K562 (cell line): ENCODE measurements at regions not wholly inside any gene's neighbourhood (a gene's known extent, or its start where the extent isn't known, plus 50 kb on each side); places are given as distances from the start of the nearest gene placed in this dataset.

Source experiments
- CBX3 ChIP-seq, 2 experiments: IDR thresholded peaks; 1 replicate in 1 of 2; 2 replicates in 1 of 2; pipeline ENCODE4 v1.6.1; 2012; ENCODE audit warnings: inconsistent platforms in 2 of 2, low read length in 2 of 2, borderline replicate concordance in 1 of 2, control low read depth in 1 of 2
- CHD1 ChIP-seq: fragments of 200-600 bp; sonication (generic); IDR thresholded peaks from one replicate; pipeline ENCODE4 v1.6.1; 2012; ENCODE audit warnings: mild to moderate bottlenecking, moderate library complexity, low read length, inconsistent platforms
- POLR2A ChIP-seq: fragments of 450-650 bp; conservative IDR thresholded peaks from 2 replicates; pipeline ENCODE4 v1.6.1; 2016
- ZFX ChIP-seq: sonication (generic); formaldehyde crosslinking; IDR thresholded peaks from 2 replicates; pipeline ENCODE4 v1.8.0; 2022; ENCODE audit warnings: mild to moderate bottlenecking, missing genetic modification reagents, moderate library complexity
- TF ChIP-seq, protein P1 (sequence below): fragments of 250-450 bp; sonication (Bioruptor Pico); IDR thresholded peaks from 2 replicates; pipeline ENCODE4 v1.5.0; 2021; ENCODE audit warnings: mild to moderate bottlenecking, moderate library complexity
- TF ChIP-seq, protein P2 (sequence below), 2 experiments: fragments of 450-650 bp; formaldehyde crosslinking in 1 of 2; IDR thresholded peaks; 2 replicates each; pipeline versions ENCODE4 v1.4.0 to v1.6.1; 2014 to 2020; ENCODE audit warnings: mild to moderate bottlenecking in 2 of 2, borderline replicate concordance in 1 of 2, low read depth in 1 of 2
- TF ChIP-seq, protein P3 (sequence below): sonication (generic); formaldehyde crosslinking; IDR thresholded peaks from 2 replicates; pipeline ENCODE4 v1.8.1; 2023; ENCODE audit warnings: missing genetic modification reagents, mild to moderate bottlenecking, borderline replicate concordance

DNA sequence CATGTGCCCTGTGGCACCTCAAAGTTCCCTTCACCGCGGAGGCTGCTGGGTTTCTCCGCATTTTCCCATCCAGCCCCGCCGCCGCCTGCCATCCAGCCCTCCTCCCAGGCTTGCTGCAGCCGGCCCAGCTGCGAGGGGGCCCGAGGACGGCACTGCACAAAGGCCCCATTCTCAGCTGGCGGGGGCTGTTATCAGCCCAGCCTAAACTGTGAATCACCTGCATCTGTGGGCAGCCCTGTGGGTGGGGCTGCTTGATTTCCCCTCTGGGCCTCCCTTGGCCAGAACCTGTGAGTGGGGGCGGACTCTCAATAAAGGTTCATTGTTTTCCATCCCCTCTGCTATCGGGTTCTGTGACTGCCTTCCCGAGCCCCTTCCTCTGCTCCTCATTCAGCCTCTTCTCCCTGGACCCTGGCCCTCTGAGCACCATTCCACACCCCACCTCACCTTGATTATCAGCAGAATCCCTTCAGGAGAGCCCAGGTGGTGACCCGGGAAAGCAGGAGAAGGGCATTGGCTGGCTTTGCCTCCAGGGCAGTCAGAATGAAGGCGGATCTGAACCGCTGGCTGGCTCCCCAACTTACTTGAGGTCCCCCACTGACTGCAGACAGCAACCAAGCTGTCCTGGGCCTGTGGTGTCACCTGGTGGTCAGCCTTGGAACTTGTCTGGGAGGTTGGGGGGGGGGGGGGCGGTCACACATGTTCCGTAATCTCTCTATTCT, 204.5 kb downstream of the ZFP36L2 start (continued):
- TF ChIP-seq, protein P1, sequence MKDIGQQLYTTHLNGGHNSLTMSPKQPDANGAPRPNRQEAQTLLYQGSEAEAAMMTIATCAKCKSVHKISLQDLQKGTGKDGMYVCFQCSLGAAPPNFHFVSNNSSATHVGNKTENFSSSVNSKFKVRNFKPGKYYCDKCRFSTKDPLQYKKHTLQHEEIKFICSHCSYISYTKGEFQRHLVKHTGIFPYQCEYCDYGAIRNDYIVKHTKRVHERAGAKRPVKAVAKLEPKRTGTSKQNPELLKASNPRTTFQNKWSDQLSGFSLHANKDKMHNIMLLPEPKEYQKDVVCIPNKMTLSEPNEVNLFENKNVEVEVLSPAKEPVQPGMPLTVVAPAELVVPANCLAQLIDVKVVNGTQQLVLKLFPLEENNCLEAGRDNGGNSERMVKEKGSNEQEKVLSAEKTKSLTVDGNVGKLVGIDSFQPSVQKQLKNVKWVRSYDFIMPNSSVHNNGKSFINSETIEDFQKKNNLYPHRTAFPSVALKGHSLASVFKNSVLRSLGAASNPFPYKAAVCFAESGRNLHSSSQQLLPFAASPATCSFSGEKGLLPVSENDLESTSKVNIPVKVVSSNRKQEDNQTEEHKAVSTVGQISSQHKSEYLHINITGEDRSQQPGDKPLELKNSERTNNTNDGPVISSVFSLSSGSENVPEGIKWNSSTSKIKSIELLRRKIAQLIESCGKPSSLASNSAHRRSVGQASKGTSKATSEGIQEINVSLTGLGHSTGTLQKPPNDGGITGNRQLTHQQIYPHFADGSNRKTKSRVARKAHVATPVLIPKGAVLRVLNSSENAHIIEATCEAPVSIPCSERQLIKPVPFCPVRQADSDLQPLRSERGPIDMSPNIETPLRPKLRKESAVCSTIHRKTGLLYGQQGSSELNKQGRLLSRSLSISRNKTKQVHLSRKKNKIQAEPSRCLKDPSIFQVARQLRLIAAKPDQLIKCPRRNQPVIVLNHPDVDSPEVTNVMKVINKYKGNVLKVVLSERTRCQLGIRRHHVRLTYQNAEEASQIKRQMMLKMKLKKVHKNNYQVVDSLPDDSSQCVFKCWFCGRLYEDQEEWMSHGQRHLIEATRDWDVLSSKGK (CRISPR knock-in tag): no peak
- TF ChIP-seq, protein P2, sequence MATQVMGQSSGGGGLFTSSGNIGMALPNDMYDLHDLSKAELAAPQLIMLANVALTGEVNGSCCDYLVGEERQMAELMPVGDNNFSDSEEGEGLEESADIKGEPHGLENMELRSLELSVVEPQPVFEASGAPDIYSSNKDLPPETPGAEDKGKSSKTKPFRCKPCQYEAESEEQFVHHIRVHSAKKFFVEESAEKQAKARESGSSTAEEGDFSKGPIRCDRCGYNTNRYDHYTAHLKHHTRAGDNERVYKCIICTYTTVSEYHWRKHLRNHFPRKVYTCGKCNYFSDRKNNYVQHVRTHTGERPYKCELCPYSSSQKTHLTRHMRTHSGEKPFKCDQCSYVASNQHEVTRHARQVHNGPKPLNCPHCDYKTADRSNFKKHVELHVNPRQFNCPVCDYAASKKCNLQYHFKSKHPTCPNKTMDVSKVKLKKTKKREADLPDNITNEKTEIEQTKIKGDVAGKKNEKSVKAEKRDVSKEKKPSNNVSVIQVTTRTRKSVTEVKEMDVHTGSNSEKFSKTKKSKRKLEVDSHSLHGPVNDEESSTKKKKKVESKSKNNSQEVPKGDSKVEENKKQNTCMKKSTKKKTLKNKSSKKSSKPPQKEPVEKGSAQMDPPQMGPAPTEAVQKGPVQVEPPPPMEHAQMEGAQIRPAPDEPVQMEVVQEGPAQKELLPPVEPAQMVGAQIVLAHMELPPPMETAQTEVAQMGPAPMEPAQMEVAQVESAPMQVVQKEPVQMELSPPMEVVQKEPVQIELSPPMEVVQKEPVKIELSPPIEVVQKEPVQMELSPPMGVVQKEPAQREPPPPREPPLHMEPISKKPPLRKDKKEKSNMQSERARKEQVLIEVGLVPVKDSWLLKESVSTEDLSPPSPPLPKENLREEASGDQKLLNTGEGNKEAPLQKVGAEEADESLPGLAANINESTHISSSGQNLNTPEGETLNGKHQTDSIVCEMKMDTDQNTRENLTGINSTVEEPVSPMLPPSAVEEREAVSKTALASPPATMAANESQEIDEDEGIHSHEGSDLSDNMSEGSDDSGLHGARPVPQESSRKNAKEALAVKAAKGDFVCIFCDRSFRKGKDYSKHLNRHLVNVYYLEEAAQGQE (IDR thresholded peaks at IDR 0.05; ENCODE audit: borderline replicate concordance): peak; percentile 88
- TF ChIP-seq, protein P2 (CRISPR knock-in tag; IDR thresholded peaks at IDR 0.05; ENCODE audit: low read depth): no peak
- TF ChIP-seq POLR2A (no peak), ZFX (no peak), CBX3 (IDR thresholded peaks at IDR 0.05; ENCODE audit: borderline replicate concordance in 1 of 2, low read length in 2 of 2) (peak in 1 of 2 experiments; percentile 82; a peak in 2 of 3 replicates), CHD1 (no peak)
- TF ChIP-seq, protein P3, sequence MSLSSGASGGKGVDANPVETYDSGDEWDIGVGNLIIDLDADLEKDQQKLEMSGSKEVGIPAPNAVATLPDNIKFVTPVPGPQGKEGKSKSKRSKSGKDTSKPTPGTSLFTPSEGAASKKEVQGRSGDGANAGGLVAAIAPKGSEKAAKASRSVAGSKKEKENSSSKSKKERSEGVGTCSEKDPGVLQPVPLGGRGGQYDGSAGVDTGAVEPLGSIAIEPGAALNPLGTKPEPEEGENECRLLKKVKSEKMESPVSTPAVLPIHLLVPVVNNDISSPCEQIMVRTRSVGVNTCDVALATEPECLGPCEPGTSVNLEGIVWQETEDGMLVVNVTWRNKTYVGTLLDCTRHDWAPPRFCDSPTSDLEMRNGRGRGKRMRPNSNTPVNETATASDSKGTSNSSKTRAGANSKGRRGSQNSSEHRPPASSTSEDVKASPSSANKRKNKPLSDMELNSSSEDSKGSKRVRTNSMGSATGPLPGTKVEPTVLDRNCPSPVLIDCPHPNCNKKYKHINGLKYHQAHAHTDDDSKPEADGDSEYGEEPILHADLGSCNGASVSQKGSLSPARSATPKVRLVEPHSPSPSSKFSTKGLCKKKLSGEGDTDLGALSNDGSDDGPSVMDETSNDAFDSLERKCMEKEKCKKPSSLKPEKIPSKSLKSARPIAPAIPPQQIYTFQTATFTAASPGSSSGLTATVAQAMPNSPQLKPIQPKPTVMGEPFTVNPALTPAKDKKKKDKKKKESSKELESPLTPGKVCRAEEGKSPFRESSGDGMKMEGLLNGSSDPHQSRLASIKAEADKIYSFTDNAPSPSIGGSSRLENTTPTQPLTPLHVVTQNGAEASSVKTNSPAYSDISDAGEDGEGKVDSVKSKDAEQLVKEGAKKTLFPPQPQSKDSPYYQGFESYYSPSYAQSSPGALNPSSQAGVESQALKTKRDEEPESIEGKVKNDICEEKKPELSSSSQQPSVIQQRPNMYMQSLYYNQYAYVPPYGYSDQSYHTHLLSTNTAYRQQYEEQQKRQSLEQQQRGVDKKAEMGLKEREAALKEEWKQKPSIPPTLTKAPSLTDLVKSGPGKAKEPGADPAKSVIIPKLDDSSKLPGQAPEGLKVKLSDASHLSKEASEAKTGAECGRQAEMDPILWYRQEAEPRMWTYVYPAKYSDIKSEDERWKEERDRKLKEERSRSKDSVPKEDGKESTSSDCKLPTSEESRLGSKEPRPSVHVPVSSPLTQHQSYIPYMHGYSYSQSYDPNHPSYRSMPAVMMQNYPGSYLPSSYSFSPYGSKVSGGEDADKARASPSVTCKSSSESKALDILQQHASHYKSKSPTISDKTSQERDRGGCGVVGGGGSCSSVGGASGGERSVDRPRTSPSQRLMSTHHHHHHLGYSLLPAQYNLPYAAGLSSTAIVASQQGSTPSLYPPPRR: no peak
